ENCODE measurements at regions not wholly inside any gene's neighbourhood (a gene's known extent, or its start where the extent isn't known, plus 50 kb on each side); places are given as distances from the start of the nearest gene placed in this dataset.
"Not testable (repeated sequence)": the region's sequence is repeated elsewhere in the genome, so short reads cannot be mapped to it uniquely, and the experiment has no call there.

GRCh38 chr7:35853194-35853593, 52.3 kb downstream of the SEPTIN7 start:
- in situ Hi-C loops (cut with MboI; ENCODE audit: low sequenced_read_pairs), result not testable (repeated sequence)

GRCh38 chr7:35854311-35854710, 53.5 kb downstream of the SEPTIN7 start:
- in situ Hi-C loops (cut with MboI; ENCODE audit: low sequenced_read_pairs), result no loop called here

DNA sequence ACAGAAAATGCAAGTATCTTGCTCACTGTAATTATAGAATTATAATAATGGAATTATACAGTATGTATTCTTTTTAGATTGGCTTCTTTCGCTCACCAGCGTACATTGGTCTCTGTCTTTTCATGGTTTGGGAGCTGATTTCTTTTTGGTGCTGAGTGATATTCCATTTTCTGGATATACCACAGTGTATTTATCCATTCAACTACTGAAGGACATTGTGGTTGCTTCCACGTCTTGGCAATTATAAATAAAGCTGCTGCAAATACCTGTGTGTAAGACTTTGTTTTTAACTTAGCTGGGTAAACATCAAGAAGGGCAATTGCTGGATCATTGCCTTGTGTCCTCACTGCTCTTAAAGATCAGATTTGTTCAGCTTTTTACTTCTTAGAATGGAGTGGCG, 55.3 kb downstream of the SEPTIN7 start:
- in situ Hi-C loops (cut with MboI; ENCODE audit: low sequenced_read_pairs), result no loop called here

DNA sequence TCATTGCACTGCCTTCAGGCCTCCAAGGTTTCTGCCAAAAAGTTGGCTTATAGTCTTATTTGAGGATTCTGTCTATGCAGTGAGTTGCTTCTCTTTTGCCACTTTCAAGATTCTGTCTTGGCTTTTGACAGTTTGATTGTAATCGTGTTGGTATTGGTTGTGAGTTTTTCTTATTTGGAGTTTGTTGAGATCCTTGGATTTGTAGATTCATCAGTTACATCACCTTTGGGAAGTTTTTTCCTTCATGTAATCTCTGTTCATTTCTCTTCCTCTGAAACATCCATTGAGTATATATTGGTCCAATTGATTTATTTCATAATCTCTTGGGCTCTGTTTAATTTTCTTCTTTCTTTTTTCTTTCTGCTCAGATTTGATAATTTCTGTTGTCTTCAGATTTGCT, 59.8 kb downstream of the SEPTIN7 start:
- in situ Hi-C loops (cut with MboI; ENCODE audit: low sequenced_read_pairs), result no loop called here

DNA sequence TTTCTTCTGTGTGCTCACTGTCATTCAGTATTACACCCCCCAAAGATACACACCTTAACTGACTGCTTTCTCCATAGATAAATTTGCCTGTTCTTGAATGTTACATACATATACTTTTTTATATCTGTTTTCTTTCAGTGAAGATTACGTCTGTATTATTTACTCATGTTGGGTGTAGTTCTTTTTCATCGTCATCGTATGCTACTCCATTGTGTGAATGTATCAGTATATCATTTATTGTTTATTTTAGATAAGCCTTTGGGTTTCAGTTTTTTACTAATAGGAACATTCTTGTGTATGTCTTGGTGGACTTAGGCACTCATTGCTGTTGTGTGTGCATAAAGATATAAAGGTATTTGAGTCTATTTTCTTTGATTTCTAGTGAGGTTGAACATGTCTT, 64.4 kb downstream of the SEPTIN7 start:
- in situ Hi-C loops (cut with MboI; ENCODE audit: low sequenced_read_pairs), result no loop called here

GRCh38 chr7:35866186-35866585, 65.3 kb downstream of the SEPTIN7 start:
- in situ Hi-C loops (cut with MboI; ENCODE audit: low sequenced_read_pairs), result no loop called here

DNA sequence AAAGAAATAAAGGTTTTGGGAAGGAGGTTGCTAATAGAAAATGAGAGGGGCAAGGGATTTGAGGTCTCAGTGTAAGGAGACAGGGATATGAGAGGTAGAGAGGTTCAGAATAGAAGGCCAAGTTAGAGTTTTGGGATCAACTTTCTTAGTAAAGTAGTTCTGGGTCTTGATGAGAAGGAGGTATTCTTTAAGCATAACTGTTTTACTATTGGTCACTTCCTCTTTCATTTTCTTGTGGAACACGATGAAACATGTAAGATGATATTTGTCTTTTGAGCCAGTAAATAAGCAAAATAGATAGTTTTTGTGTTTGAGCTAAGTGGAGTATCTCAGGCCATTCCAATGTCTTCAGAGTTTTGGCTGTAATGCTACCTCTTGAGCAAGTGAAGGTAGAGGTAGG, 68.3 kb downstream of the SEPTIN7 start:
- in situ Hi-C loops (cut with MboI; ENCODE audit: low sequenced_read_pairs), result not testable (repeated sequence)

DNA sequence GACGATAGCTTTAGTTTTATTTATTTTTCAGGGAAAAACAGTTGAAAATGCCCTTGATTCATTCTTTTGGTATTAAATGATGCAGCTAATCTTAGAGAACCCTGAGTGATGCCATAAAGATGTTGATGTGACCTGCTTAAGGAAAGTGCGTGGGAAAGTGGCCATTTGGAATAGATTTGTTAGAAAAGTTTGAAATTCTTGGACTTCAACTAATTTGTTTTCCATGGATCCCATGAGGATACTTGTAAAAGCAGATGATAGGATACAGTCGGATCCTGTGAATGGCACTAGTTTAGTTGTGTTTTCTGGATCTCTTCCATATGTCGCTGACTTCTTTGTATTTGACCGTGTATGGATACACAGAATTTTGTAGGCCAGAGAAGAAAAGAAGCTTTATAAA, 69.0 kb downstream of the SEPTIN7 start:
- in situ Hi-C loops (cut with MboI; ENCODE audit: low sequenced_read_pairs), result no loop called here

- in situ Hi-C loops (cut with MboI; ENCODE audit: low sequenced_read_pairs), result no loop called here
Measured at GRCh38 chr7:35871856-35872255, 71.0 kb downstream of the SEPTIN7 start.

DNA sequence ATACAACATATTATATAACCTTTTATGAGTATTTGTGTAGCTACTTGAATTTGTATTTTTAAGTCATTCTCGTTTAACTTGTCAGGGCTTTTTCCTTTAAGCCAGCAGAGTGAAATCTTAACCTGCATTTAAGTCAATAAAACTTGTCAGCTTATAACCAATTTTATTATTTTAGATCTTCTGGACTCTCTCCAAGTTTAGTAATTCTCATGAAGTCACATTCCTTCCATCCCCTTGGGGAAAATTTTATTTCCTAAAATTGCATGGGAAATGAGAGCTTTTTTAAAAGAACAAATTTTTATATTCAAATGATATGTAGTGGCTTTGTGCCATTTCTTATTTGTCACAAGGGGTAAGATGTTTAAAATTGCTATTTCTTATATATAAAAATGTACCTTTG, 74.0 kb downstream of the SEPTIN7 start:
- in situ Hi-C loops (cut with MboI; ENCODE audit: low sequenced_read_pairs), result no loop called here

- in situ Hi-C loops (cut with MboI; ENCODE audit: low sequenced_read_pairs), result no loop called here
Measured at GRCh38 chr7:35875292-35875691, 74.4 kb downstream of the SEPTIN7 start.

DNA sequence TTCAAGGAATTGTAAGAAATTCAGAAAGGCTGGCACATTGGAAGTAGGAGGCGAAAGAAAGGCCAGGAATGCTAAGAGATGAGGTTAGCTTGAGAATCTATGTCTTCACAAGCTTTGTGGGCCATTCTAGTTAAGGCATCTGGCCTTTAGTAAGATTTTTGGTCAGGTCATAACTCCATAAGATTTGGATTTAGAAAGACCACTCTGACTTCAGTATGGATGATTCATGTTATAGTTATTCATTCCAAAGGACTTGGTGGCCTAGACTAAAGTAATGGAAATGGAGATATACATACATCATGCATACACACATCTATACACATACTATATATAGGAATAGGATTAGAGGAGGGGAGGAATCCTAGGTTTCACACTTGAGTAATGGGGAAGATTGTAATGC, 77.5 kb downstream of the SEPTIN7 start:
- in situ Hi-C loops (cut with MboI; ENCODE audit: low sequenced_read_pairs), result no loop called here

GRCh38 chr7:35887430-35887829, 86.6 kb downstream of the SEPTIN7 start:
- in situ Hi-C loops (cut with MboI; ENCODE audit: low sequenced_read_pairs), result not testable (repeated sequence)

DNA sequence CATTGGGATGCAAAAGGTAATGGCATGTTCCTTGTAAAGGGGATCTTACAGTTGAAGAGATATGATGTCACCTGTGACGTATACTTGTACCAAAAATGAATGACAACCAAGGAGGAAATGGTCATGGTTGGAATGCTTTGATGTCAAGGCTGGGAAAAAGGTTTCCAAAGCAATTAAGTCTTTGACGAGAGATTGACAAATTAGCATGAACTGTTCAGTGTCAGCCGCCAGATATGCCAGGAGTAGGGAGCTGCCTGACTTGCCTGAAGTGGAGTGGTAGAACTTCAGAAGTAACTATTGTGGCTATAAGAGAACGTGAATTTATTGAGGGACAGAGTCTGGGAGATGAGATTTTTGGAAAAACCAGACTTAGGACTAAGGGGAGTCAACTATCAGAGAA, 88.1 kb downstream of the SEPTIN7 start:
- in situ Hi-C loops (cut with MboI; ENCODE audit: low sequenced_read_pairs), result no loop called here

GRCh38 chr7:35889870-35890269, 89.0 kb downstream of the SEPTIN7 start:
- in situ Hi-C loops (cut with MboI; ENCODE audit: low sequenced_read_pairs), result no loop called here

- in situ Hi-C loops (cut with MboI; ENCODE audit: low sequenced_read_pairs), result no loop called here
Measured at GRCh38 chr7:35891004-35891830, 90.4 kb downstream of the SEPTIN7 start.

DNA sequence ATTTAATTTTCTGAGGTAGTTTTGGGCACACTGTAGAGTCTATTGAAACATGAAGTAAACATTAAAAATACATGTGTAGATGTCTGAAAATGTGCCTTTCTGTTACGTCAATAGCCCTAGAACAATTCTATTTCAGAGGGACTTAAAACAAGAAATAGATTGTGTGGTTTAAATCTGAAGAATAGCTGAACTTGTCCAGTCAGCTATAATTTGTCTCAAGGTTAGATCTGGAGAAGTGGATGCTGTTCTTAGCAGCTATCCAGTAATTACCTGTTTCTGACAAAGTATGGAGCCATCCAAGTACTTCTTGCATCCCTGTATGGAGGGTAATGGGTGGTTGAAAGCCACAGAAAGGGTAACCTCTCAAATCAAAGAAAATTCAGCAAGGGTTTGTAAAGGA, 92.8 kb downstream of the SEPTIN7 start:
- in situ Hi-C loops (cut with MboI; ENCODE audit: low sequenced_read_pairs), result no loop called here

- in situ Hi-C loops (cut with MboI; ENCODE audit: low sequenced_read_pairs), result no loop called here
Measured at GRCh38 chr7:35894721-35895120, 93.9 kb downstream of the SEPTIN7 start.

DNA sequence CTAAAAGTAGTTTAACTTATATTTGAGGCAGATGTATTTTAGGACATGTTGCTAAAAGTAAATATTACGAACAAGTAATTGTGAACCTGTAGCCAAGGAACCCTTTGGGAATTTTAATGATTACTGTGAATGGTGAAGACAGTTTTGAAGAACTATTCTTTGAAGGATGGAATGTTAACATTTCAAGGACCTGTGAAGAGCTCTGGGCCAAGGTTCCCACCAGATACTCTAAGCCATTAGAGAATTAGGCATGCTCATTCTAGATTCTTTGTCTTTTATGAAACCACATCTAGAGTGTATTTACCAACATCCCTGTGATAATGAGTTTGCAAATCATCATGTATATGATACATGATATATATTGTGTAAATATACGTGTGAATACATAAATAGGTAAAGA, 99.8 kb downstream of the SEPTIN7 start:
- in situ Hi-C loops (cut with MboI; ENCODE audit: low sequenced_read_pairs), result loop anchor here (25.0 kb wide), 1 partner anchor 188 kb away; no protein-coding TSS in a partner anchor

DNA sequence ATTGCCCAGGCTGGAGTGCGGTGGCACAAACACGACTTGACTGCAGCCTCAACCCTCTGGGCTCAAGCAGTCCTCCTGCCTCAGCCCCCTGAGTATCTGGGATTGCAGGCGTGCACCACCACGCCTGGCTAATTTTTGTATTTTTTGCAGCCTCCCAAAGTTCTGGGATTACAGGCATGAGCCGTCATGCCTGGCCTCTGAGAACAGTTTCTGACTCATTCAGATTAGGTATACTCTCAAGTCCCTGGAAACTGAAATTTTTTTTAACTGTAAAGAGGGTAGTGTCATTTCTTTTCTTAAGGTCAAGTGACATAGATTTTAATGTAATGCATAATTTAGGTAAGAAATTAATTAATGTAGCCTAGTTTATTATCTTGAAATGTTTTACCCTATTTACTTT, 104.7 kb downstream of the SEPTIN7 start:
- in situ Hi-C loops (cut with MboI; ENCODE audit: low sequenced_read_pairs), result loop anchor here (25.0 kb wide), 1 partner anchor 193 kb away; no protein-coding TSS in a partner anchor

GRCh38 chr7:35906191-35906908, 105.5 kb downstream of the SEPTIN7 start:
- in situ Hi-C loops (cut with MboI; ENCODE audit: low sequenced_read_pairs), result loop anchor here (25.0 kb wide), 1 partner anchor 194 kb away; no protein-coding TSS in a partner anchor

Data from HL-60/S4 treated with retinoic acid at 250 ng/mL for 4 days and 3 days (cell line).